ENCODE measurements at regions not wholly inside any gene's neighbourhood (a gene's known extent, or its start where the extent isn't known, plus 50 kb on each side); places are given as distances from the start of the nearest gene placed in this dataset.
A peak's percentile ranks its signal among the peaks of the same experiment; 100 is the strongest.

GRCh38 chr13:94968757-94969086 lies 256.4 kb upstream of the SOX21 start:
- WGBS (ENCODE audit: extremely low coverage, insufficient read length, low lambda C conversion rate) = no CpG with 5 or more reads among the region's 7 CpGs
- TF ChIP-seq CTCF (conservative IDR thresholded peaks at IDR 0.05) = no peak
- Histone ChIP-seq H4K20me1 (ENCODE audit: control insufficient read depth, insufficient read depth, insufficient read length) (no peaks in the 10 kb centered on the region), H3K27ac (ENCODE audit: insufficient read length, low read depth, low read length) (no peak overlapping the region), H2BK12ac (ENCODE audit: insufficient read length, low read depth, low read length) (no peak overlapping the region), H2BK15ac (ENCODE audit: low read depth, low read length) (no peak overlapping the region), H2BK20ac (ENCODE audit: low read depth, low read length, poor library complexity, severe bottlenecking) (no peak overlapping the region), H4K8ac (replicated peaks; ENCODE audit: insufficient read length, low read depth, low read length) (no peak overlapping the region), H3K4ac (ENCODE audit: low read depth, low read length) (no peak overlapping the region), H3K79me2 (ENCODE audit: insufficient read depth, low read length) (no peaks in the 10 kb centered on the region), H3K9me3 (ENCODE audit: control insufficient read depth, low read depth, low read length) (no peaks in the 10 kb centered on the region), H2AFZ (ENCODE audit: low read length) (peak overlapping the region; percentile 79), H3K79me1 (ENCODE audit: insufficient read depth, low read depth, low read length, poor library complexity, severe bottlenecking) (no peaks in the 10 kb centered on the region), H4K5ac (ENCODE audit: insufficient read length, low read depth, low read length) (no peak overlapping the region), H3K23me2 (ENCODE audit: insufficient read length, low read depth, low read length, poor library complexity, severe bottlenecking) (peaks cover 11% of the 10 kb centered on the region), H3K18ac (ENCODE audit: insufficient read length, low read depth, low read length) (no peak overlapping the region), H3K23ac (ENCODE audit: insufficient read length, low read depth, low read length) (no peak overlapping the region), H2BK5ac (ENCODE audit: insufficient read length, low read length) (no peak overlapping the region), H3K14ac (ENCODE audit: insufficient read depth, low read length) (no peak overlapping the region), H3K4me2 (ENCODE audit: insufficient read depth, insufficient read length, low read length) (peak overlapping the region; percentile 87), H4K91ac (ENCODE audit: insufficient read length, low read depth, low read length) (no peak overlapping the region), H2BK120ac (ENCODE audit: low read depth, low read length, poor library complexity, severe bottlenecking) (no peak overlapping the region), H3K27me3 (ENCODE audit: insufficient read depth, low read length) (no peaks in the 10 kb centered on the region), H3K56ac (ENCODE audit: insufficient read length, low read depth, low read length) (no peak overlapping the region), H2AK5ac (ENCODE audit: insufficient read length, low read length) (no peak overlapping the region), H3T11ph (ENCODE audit: low read length) (no peak overlapping the region), H3K9ac (ENCODE audit: extremely low read depth, insufficient read length, low read length) (no peak overlapping the region), H3K4me1 (ENCODE audit: insufficient read depth, low read length) (peaks cover 4% of the 10 kb centered on the region; the same call in 1 of the 2 replicates)
- no peak for DNase-seq
- Mint-ChIP-seq H3K4me1 (peaks cover 54 to 59% of the 10 kb centered on the region in 2 experiments), H3K4me3 (peak overlapping the region; percentile 71 to 89), H3K36me3 (ENCODE audit: insufficient read depth in 1 of 3, low read depth in 3 of 3) (no peaks in the 10 kb centered on the region), H3K9me3 (no peaks in the 10 kb centered on the region), H3K27me3 (ENCODE audit: low read depth) (peaks cover 27% of the 10 kb centered on the region), H3K27ac (peak overlapping the region; percentile 15 to 83 (median 77); a peak in 3 of 7 replicates)

All from H9 (cell line).